Hippocampal formation (tissue), 2 donors: ENCODE measurements at regions not wholly inside any gene's neighbourhood (a gene's known extent, or its start where the extent isn't known, plus 50 kb on each side); places are given as distances from the start of the nearest gene placed in this dataset.

Experiments
- DNase-seq, 2 donors: peaks; one replicate each; lab custom pipeline; 2025; lab: John Stamatoyannopoulos, UW

DNA sequence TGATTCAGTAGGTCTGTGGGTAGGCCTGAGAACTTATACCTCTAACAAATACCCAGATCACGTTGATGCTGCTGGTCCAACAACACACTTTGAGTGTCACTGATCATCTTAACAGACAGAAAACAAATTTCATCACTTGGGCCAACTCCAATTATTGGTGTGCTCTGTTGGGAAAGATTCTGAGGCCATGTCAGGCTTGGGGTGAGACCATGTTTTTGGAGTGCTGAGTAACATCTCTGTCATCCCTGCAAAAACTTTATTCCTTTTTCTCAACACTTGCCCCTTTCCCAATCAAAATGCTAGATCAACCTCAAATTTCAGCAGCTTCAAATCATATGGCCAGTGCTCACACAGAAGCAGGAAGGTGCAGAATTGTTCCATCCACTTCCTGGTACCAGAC lies 108.8 kb upstream of the TENT5A start:
- DNase-seq: no peak

DNA sequence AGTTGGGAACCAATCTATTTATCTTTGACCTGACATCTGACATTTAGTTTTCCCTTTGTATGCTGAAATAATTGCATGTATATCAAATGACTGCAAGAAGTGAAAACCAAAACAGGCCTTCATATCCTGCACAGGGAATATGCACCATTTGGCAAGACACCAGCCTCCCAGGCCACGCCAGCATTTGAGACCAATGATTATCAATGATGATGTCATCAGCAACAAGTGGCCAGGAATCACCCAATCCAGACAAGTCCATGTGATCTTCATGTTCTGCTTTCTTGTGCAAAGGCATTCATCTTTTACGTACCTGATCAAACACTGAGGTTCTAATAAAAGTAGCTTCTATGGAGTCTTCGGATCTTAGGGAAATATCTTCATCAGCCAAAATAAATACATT lies 107.4 kb upstream of the TENT5A start:
- DNase-seq: no peak

DNA sequence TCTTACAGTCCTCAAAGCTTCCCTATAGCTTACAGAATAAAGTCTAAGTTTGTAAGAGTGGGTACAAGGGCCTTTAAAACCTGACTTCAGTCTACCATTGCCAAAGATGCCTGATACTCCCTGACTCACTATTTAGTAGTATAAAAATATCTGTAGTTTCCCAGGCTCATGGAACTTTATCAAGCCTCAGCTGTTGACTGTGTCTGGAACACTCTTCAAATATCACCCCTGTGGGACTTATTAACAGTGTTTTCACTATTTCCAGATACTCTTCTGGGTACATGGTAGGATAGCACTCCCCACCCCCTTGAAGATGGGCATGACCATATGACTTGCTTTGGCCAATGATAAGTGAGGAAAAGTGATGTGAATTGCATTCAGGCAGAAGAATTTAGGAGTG lies 105.3 kb upstream of the TENT5A start:
- no peak for DNase-seq

DNA sequence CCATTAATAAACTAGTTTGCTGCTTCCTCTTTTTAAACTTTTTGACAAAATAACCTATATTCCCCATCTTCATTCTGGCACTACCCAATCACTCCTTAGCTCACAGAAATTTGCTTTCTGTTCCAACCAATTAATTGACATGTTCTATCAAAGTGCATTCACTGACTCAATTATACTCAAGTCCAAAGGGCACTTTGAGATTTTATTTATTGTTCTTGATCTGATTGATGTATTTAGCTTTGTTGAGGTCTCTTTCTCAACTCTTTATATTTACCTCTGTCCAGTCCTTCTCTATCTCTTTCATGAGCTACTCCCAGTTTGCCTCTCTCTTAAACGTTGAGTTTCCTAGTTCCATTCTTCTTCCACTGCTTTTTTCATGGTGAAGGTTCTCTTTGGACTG lies 104.4 kb upstream of the TENT5A start:
- DNase-seq: no peak

DNA sequence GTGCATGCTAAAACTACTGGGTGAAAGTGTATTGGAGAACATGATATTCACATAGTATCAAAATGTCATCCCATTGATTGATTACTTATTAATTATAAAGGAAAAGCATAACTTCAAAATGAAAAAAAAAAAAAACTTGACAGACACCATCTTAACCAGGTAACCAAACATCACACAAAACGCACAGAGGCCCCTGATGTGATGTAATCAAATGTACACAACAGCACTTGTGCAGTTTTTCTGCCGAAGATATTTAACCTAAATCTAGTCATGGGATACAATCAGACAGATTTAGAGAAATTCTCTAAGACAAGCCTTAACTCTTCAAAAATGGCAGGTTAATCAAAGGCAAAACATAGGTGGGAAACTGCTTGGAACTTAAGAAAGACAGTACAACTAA lies 102.0 kb upstream of the TENT5A start:
- no peak for DNase-seq

DNA sequence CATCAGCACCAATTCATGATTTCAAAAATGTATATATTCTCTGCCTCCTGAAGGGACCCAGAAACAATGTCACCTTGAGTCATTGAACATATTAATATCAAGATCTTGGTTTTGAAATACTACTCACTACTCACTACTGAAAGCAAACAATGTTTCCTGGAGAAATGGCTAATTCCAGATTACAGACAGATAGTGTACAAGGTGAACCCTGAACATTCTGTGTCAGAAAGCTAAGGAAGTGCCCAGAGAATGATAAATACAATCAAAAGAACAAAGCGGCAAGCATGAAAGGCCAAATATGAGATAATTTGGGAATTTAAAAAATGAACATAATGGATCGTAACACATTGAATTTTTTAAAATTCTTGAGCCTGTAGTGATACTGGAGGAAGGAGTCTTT lies 101.5 kb upstream of the TENT5A start:
- DNase-seq: no peak

DNA sequence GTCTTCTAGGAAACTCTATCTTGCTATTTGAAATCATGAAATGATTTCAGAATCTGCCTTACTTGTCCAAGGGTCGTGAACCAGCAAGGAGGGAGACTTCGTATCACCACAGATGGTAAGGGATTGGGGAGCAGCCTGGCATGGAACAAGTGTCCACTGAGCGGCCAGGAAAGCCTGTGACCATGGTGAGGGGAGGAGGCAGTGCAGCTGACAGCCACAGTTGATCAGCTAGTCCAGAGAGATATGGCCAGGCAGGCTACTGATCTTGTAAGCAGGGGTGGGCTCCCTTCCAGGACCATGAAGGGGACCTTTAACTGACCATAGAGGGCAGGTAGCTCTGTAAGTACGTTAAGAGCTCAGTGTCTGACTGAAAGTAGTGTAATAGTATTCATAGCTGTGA lies 96.8 kb upstream of the TENT5A start:
- no peak for DNase-seq

DNA sequence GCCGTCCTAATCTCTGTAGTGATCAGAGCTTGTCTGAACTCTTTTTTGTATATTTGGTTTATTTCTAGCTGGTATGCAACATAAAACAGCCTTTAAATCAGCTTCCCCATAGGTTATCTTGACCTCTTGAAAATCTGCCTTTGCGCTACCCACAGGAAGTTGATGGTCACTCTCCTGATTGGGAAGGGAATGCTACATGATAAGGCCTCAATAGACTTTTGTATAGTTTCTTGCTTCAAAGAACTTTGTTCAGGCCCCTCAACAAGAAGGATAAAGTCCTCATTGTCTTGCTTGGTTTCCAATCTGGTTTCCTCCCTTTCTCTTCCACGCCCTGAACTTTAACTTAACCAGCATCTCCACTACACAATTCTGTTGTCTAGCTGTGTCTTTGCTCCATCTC lies 95.4 kb upstream of the TENT5A start:
- no peak for DNase-seq

DNA sequence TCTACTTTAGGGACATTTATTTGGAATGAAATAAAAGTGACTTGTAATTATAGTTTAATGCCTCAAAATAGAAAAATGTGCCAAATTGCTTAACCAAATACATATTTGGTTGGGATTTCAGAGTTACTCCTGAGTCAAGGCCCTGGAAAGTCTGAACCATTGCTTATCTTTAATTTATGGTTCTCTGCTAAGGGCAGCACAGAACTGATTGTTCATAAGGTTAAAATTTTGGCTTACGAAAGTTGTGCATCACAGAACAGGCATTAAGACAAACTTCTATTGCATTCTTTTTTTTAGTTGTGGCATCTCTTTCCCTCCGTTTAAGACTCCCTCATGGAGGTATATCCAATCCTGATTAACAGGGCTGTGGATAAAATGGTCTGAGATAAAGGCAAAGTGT lies 92.2 kb upstream of the TENT5A start:
- no peak for DNase-seq

DNA sequence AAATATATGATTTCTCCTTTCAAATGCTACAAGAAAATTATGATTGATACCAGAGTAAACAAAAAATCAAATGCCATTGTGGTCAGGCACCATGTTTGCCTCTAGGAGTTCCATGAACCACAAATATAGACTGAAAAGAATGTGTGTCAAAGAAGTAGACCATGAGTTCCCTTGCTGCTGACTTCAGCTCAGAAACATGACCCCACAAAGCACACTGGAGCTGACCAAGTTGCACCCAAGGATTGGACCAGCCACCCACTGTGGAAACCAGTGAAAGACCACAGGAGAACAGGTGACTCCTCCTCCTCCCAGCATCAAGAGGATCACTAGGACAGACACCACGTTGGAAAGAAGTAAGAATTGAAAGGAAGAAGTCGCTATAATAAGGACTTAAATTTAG lies 90.8 kb upstream of the TENT5A start:
- DNase-seq: no peak

DNA sequence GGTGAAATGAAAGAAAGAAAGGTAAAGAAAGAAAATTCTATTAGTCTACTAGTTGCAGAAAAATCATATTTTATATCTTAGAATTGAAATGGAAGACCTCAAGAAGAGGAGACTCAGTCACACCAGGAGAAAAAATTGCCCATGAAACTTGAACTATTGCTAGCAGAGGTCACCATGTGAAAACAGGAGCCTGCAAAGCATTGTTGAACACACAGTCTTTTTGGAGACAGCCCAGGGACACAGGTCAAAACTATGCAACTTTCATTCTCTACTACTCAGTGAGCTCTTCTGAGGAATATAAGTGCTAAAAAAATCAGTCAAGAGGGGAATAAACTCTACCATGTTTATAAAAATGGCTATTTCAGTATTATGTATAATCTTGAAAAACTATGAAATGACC lies 89.8 kb upstream of the TENT5A start:
- no peak for DNase-seq

DNA sequence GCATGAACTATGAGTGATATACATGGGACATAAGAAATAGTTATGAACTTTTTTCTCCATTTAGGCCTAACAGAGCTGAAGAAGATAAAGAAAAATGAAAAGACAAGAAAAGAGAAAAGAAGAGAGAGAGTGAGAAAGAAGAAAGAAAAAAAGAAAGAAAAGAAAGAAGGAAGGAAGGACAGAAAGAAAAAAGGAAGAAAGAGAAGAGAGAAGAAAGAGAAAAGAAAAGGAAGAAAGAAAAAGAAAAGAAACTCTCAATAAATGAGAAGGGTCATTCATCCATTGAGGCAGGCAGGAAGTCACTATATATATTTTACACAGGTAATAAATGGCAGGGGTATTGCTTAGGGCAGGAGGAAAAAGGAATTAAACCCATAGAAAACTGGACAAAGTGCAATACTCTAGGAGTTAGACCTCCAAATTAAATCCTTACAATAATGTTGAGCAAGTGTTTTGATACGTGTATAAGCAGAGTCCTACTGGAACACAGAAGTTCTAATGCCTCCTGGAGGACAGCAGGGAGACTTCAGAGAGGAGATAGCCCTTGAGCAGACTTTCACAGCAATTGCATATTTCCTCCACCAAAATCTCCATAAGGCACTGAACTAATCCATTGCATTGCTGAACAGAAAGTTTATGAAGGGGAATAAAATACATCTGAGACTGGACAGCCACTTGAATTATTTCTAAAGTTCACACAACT lies 86.4 kb upstream of the TENT5A start:
- DNase-seq: no peak

DNA sequence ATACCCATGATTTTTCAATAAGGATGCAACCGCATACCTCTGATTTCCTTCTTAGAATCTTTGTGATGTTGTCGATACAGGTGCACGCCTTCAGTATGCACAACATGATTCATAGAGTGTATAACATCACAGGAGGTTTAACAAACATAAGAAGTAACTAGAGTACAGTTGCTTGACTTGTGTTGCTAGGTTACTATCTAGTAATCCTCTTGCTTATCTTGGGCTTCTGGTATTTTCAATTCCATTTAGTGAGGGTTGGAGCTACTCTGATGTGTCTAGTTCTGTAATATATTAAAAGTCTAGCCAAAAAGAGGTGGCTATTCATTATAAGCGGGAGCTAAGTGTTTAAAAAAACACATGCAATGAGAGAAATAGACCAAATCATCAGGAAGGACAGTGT lies 85.5 kb upstream of the TENT5A start:
- DNase-seq: no peak

DNA sequence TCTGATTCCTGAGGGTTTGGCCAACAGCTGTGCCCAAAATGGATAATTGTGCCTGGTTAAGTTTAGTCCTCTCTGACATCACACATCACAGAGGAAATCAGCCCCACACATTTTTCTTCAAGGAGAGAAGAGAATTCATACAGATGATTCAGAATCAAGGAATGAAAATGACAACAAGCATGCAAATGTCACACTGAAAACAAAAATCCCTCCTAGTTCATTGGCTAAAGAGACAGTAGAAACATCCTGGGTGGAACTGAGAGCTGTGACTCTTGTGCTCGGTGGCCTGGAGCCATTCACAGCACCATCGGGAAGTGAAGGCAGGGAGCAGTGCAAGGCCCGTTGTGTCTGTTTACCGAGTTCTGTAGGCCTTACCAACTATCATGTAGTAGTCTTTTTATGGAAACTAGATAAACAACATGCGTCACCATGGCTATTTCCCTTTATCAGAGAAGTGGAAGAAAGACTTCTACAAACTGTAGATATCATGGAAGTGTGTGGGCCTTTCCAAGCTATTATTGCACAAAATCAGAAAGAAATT lies 81.7 kb upstream of the TENT5A start:
- no peak for DNase-seq

DNA sequence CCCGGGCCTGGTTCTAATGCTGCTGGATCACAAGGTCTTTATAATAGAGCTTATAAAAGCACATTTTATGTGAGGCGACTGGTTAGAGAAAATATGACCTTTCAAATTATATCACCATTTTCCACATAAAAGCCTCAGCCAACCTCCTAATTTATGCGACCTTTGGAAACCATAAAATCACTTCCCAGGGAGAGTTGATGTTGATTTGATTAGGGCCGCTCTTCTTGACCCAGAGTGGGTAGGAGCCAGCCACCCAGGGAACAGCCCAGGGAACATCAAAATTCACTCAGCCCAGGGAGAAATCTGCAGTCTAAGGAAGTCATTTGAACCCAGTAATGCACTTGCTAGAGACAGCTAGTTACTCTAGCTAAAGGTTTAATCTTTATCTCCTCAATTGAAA lies 79.8 kb upstream of the TENT5A start:
- DNase-seq: no peak

DNA sequence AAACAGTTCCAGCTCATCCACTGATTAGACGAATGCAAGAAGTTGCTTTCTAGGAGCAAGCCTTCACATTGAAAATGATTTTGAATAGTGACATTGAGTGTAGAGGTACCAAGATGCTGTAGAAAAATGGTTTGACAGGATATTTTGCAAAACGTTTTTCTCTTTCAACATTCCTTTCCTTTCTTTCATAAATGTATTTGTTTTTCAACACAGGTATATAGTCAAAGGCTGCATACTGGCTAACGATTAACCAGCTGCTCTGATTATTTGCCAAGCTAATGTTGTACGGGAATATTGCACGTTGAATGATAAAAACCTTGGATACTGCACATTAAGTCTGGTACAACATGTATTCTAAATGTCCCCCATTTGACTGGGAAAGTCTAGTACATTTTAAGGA lies 78.8 kb upstream of the TENT5A start:
- DNase-seq: no peak

DNA sequence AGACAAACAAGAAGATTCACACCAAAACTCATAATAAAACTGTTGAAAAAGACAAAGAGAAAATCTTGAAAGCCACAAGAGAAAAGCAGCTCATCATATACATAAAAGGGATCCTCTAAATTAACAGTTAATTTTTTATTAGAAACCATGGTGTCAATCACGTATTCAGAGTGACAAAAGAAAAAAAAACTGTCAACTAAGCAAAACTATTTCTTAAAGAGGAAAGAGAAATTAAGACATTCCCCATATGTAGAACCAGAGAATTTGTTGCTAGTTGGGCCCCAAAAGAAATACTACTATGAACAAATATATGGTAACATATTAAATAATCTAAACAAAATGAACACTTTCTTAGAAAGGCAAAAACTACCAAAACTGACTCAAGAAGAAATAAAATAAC lies 74.3 kb upstream of the TENT5A start:
- no peak for DNase-seq

DNA sequence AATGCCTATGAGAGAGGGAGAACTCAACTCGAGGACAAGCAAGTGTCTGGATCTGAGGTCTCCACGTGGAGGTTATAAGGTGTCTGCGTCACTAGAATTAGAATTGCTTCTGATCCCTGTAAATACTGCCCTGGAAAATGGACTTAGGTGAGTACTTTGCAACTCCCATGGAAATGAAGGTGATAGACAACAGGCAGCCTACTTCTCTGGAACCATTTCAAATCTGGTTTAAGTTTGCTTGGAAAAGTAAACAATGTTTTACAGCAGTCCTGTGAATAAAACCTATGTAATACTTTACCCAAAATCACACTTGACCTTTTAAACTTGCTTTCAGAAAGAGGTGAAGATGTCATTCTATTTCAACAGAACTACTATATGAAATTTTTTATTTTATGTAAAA lies 70.1 kb upstream of the TENT5A start:
- no peak for DNase-seq

DNA sequence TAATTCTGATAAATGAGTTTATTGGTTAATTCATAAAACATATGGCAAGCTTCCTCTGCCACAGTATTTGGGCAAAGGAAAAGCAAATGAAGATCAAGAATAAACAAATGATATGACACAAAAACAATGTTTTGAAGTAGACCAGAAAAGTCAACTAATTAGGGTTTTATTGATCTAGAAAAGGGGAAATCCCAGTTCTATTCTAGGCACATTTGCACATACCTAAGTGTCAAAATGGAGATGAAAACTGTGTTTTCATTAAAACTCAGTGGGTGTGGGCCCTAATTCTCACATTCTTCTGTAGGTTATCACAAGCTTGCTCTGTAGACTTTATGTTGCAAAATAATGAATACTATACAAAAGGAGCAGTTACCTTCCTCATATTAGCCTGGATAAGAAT lies 69.0 kb upstream of the TENT5A start:
- DNase-seq: no peak

DNA sequence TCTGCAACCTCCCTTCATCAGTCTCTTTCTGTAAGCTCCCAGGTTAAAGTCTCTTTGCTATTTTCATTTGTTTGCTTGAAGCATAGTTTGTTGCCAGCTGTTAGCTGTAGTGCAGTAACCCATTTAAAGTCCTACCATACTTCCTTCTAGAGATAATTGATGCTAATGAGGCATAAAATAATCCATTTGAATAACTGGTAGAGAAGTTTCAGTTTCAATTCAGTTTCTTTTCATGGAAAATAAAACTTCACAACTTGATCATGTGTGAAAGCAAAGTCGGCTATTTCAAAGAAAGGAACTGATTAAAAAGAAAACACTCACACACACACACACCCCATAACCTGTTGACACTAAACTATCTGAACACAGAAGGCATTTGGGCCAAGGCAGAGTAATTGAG lies 68.5 kb upstream of the TENT5A start:
- DNase-seq: no peak

DNA sequence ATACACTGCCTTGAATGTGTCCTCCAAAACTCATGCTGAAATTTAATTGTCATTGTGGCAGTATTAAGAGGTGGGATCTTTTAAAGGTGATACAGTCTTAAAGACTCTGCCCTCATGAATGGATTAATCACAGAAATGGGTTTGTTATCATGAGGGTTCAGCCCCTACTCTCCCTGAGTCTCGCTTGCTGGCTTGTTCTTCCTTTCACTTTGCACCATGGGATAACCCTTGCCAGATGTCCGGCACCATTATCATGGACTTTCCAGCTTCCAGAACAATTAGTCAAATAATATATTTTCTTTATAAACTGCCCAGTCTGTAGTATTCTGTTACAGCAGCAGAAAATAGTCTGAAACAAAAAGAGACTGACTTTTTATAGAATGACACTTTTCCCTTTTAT lies 67.9 kb upstream of the TENT5A start:
- DNase-seq: no peak

DNA sequence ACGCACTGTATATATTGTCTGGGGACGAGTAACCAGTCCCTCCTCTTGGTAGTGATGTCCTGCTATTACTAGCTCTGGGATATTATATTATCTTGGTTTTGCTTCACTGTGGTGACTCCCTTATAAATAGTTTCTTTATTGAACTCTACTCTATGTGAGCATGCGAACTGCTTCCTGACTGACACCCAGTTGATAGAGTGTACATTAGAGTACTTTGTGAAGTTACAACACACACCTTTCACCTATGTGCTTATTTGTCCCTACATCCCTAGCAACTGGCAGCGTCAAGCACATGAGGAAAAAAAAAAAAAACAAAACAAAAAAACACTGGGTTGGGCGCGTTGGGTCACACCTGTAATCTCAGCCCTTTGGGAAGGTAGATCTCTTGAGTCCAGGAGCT lies 67.3 kb upstream of the TENT5A start:
- no peak for DNase-seq

DNA sequence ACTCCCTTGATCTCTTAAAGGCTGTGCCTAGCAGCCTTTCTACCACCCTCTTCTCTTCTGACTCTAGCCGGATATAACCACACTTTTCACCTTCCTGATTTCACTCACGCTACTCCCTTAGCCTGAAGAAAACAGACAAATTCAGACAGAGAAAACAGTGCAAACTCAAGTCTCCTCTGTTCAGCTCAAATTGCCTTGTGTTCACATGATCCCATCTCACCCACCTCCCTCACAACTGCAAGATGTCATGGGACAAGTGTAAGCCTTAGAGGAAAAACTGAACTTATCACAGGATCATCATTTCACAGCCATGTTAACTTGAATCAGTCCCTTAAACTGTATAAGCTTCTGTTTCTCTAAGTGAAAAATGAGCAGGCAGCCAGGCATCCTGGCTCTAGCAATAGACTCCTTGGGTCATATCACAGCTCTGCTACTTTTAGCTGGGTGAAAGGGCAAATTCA lies 66.5 kb upstream of the TENT5A start:
- no peak for DNase-seq

DNA sequence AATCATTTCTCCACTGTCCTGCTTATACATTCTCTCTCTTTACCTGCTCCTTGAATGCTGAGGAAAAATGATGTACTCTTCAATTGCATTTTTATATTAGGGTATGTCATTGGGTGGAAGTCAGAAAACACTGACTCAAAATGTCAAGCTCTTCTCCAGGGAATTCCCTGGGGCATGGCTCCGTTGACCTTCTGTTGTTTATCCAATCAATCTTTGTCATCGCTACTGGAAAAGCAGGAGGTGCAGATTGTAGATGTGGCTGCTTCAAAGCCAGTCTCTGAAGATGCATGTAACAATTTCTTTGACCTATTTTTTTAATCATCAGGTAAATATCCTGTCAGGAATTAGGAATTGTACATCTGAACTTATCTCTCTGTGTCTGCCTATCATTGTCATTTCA lies 63.9 kb upstream of the TENT5A start:
- no peak for DNase-seq
